ENCODE measurements at regions not wholly inside any gene's neighbourhood (a gene's known extent, or its start where the extent isn't known, plus 50 kb on each side); places are given as distances from the start of the nearest gene placed in this dataset.

GRCh38 chr5:136518174-136518573 lies 152.8 kb upstream of the TRPC7 start:
- H3K4me2 ChIP-seq (ENCODE audit: unreplicated experiment), result no peak overlapping the region
- 38 to 47% methylated on average over 1 of the region's 1 CpG for WGBS, 2 experiments (ENCODE audit: low coverage in 1 of 2, low lambda C conversion rate in 2 of 2, missing lambda C conversion rate in 2 of 2)

GRCh38 chr5:136517755-136518154 lies 152.4 kb upstream of the TRPC7 start:
- no peak for DNase-seq
- H3K36me3 ChIP-seq (ENCODE audit: low read depth), result no peaks in the 10 kb centered on the region
- H3K9me3 ChIP-seq (ENCODE audit: low read depth), result no peaks in the 10 kb centered on the region
- no peak overlapping the region for H2AFZ ChIP-seq
- H3K9me2 ChIP-seq (ENCODE audit: insufficient read depth), result no peaks in the 10 kb centered on the region
- no peaks in the 10 kb centered on the region for H3K27me3 ChIP-seq (replicated peaks; ENCODE audit: insufficient read depth)
- in situ Hi-C loops (cut with MboI), result no loop called here
- H3K27ac ChIP-seq, result no peak overlapping the region
- H3K79me2 ChIP-seq (ENCODE audit: insufficient read depth), result no peaks in the 10 kb centered on the region
- TF ChIP-seq EZH2phosphoT487 (IDR thresholded peaks at IDR 0.05; ENCODE audit: insufficient read depth, low read depth) (no peak), EZH2 (IDR thresholded peaks at IDR 0.05; ENCODE audit: insufficient read depth, poor library complexity, severe bottlenecking) (no peak)
- WGBS, 2 experiments (ENCODE audit: low coverage in 1 of 2, low lambda C conversion rate in 2 of 2, missing lambda C conversion rate in 2 of 2), result 43 to 49% methylated on average over 1 of the region's 1 CpG
- no peak overlapping the region for H3K4me3 ChIP-seq
- H3K4me1 ChIP-seq (ENCODE audit: insufficient read depth), result no peaks in the 10 kb centered on the region
- H3F3A ChIP-seq (ENCODE audit: insufficient read depth), result no peaks in the 10 kb centered on the region
- H3K4me2 ChIP-seq (ENCODE audit: unreplicated experiment), result no peak overlapping the region
- no peaks in the 10 kb centered on the region for H4K20me1 ChIP-seq (ENCODE audit: insufficient read depth)
- no peak overlapping the region for H3K9ac ChIP-seq

More at GRCh38 chr5:136518174-136518573, 152.8 kb upstream of the TRPC7 start:
- Histone ChIP-seq H3F3A (ENCODE audit: insufficient read depth) (no peaks in the 10 kb centered on the region), H3K4me3 (no peak overlapping the region), H2AFZ (no peak overlapping the region), H3K27me3 (replicated peaks; ENCODE audit: insufficient read depth) (no peaks in the 10 kb centered on the region), H3K36me3 (ENCODE audit: low read depth) (no peaks in the 10 kb centered on the region), H3K9me2 (ENCODE audit: insufficient read depth) (no peaks in the 10 kb centered on the region), H3K9ac (no peak overlapping the region), H4K20me1 (ENCODE audit: insufficient read depth) (no peaks in the 10 kb centered on the region), H3K27ac (no peak overlapping the region), H3K79me2 (ENCODE audit: insufficient read depth) (no peaks in the 10 kb centered on the region), H3K4me1 (ENCODE audit: insufficient read depth) (no peaks in the 10 kb centered on the region), H3K9me3 (ENCODE audit: low read depth) (no peaks in the 10 kb centered on the region)
- DNase-seq, result no peak
- in situ Hi-C loops (cut with MboI), result no loop called here
- TF ChIP-seq EZH2phosphoT487 (IDR thresholded peaks at IDR 0.05; ENCODE audit: insufficient read depth, low read depth) (no peak), EZH2 (IDR thresholded peaks at IDR 0.05; ENCODE audit: insufficient read depth, poor library complexity, severe bottlenecking) (no peak)

GRCh38 chr5:136516637-136517036 lies 151.3 kb upstream of the TRPC7 start:
- no peak overlapping the region for H3K4me2 ChIP-seq (ENCODE audit: unreplicated experiment)
- H3K9me3 ChIP-seq (ENCODE audit: low read depth), result no peaks in the 10 kb centered on the region
- 66 to 70% methylated on average over 3 of the region's 3 CpGs for WGBS, 2 experiments (ENCODE audit: low coverage in 1 of 2, low lambda C conversion rate in 2 of 2, missing lambda C conversion rate in 2 of 2)
- H3K4me1 ChIP-seq (ENCODE audit: insufficient read depth), result no peaks in the 10 kb centered on the region
- no peak overlapping the region for H2AFZ ChIP-seq
- no peak overlapping the region for H3K9ac ChIP-seq
- H3K79me2 ChIP-seq (ENCODE audit: insufficient read depth), result no peaks in the 10 kb centered on the region
- no peak overlapping the region for H3K4me3 ChIP-seq
- TF ChIP-seq EZH2 (IDR thresholded peaks at IDR 0.05; ENCODE audit: insufficient read depth, poor library complexity, severe bottlenecking), result no peak
- no peak for TF ChIP-seq EZH2phosphoT487 (IDR thresholded peaks at IDR 0.05; ENCODE audit: insufficient read depth, low read depth)
- no peaks in the 10 kb centered on the region for H3K36me3 ChIP-seq (ENCODE audit: low read depth)
- no peaks in the 10 kb centered on the region for H3K27me3 ChIP-seq (replicated peaks; ENCODE audit: insufficient read depth)
- no peak overlapping the region for H3K27ac ChIP-seq
- H3F3A ChIP-seq (ENCODE audit: insufficient read depth), result no peaks in the 10 kb centered on the region
- H3K9me2 ChIP-seq (ENCODE audit: insufficient read depth), result no peaks in the 10 kb centered on the region
- no peaks in the 10 kb centered on the region for H4K20me1 ChIP-seq (ENCODE audit: insufficient read depth)
- no peak for DNase-seq
- in situ Hi-C loops (cut with MboI), result no loop called here

- no peaks in the 10 kb centered on the region for H4K20me1 ChIP-seq (ENCODE audit: insufficient read depth)
- WGBS, 2 experiments (ENCODE audit: low coverage in 1 of 2, low lambda C conversion rate in 2 of 2, missing lambda C conversion rate in 2 of 2), result 50 to 60% methylated on average over 3 of the region's 3 CpGs
- H3K4me2 ChIP-seq (ENCODE audit: unreplicated experiment), result no peak overlapping the region
- H3K9me3 ChIP-seq (ENCODE audit: low read depth), result no peaks in the 10 kb centered on the region
- no peaks in the 10 kb centered on the region for H3K27me3 ChIP-seq (replicated peaks; ENCODE audit: insufficient read depth)
- no peak for TF ChIP-seq EZH2 (IDR thresholded peaks at IDR 0.05; ENCODE audit: insufficient read depth, poor library complexity, severe bottlenecking)
- no peak for TF ChIP-seq EZH2phosphoT487 (IDR thresholded peaks at IDR 0.05; ENCODE audit: insufficient read depth, low read depth)
- H3K27ac ChIP-seq, result no peak overlapping the region
- H3F3A ChIP-seq (ENCODE audit: insufficient read depth), result no peaks in the 10 kb centered on the region
- H3K79me2 ChIP-seq (ENCODE audit: insufficient read depth), result no peaks in the 10 kb centered on the region
- H3K9ac ChIP-seq, result no peak overlapping the region
- H2AFZ ChIP-seq, result no peak overlapping the region
- in situ Hi-C loops (cut with MboI), result no loop called here
- no peaks in the 10 kb centered on the region for H3K9me2 ChIP-seq (ENCODE audit: insufficient read depth)
- no peaks in the 10 kb centered on the region for H3K4me1 ChIP-seq (ENCODE audit: insufficient read depth)
- H3K36me3 ChIP-seq (ENCODE audit: low read depth), result no peaks in the 10 kb centered on the region
- no peak for DNase-seq
- no peak overlapping the region for H3K4me3 ChIP-seq
These were observed 148.1 kb upstream of the TRPC7 start for GRCh38 chr5:136513430-136513829.

GRCh38 chr5:136511046-136511445 lies 145.7 kb upstream of the TRPC7 start:
- Histone ChIP-seq H4K20me1 (ENCODE audit: insufficient read depth) (no peaks in the 10 kb centered on the region), H3K27ac (no peak overlapping the region), H3K9me3 (ENCODE audit: low read depth) (no peaks in the 10 kb centered on the region), H3K36me3 (ENCODE audit: low read depth) (no peaks in the 10 kb centered on the region), H3K9ac (no peak overlapping the region), H3K4me1 (ENCODE audit: insufficient read depth) (no peaks in the 10 kb centered on the region), H3K27me3 (replicated peaks; ENCODE audit: insufficient read depth) (no peaks in the 10 kb centered on the region), H3F3A (ENCODE audit: insufficient read depth) (no peaks in the 10 kb centered on the region), H3K4me2 (ENCODE audit: unreplicated experiment) (no peak overlapping the region), H3K4me3 (no peak overlapping the region), H2AFZ (no peak overlapping the region), H3K79me2 (ENCODE audit: insufficient read depth) (no peaks in the 10 kb centered on the region), H3K9me2 (ENCODE audit: insufficient read depth) (no peaks in the 10 kb centered on the region)
- no peak for DNase-seq
- in situ Hi-C loops (cut with MboI), result no loop called here
- whole genome bisulfite sequencing, 2 experiments (ENCODE audit: low coverage in 1 of 2, low lambda C conversion rate in 2 of 2, missing lambda C conversion rate in 2 of 2), result 24 to 31% methylated on average over 3 of the region's 3 CpGs
- TF ChIP-seq EZH2phosphoT487 (IDR thresholded peaks at IDR 0.05; ENCODE audit: insufficient read depth, low read depth) (no peak), EZH2 (IDR thresholded peaks at IDR 0.05; ENCODE audit: insufficient read depth, poor library complexity, severe bottlenecking) (no peak)
